ENCODE measurements at regions not wholly inside any gene's neighbourhood (a gene's known extent, or its start where the extent isn't known, plus 50 kb on each side); places are given as distances from the start of the nearest gene placed in this dataset.

- TF ChIP-seq CTCF (IDR thresholded peaks at IDR 0.05; ENCODE audit: low read depth, low read length, missing control alignments), result no peak
- in situ Hi-C loops (cut with HindIII; ENCODE audit: low pct_ligation_motif_present, low sequenced_read_pairs), result no loop called here
- Histone ChIP-seq H3K27ac (no peak overlapping the region), H3K4me3 (ENCODE audit: low read depth, low read length) (no peak overlapping the region), H3K27me3 (replicated peaks) (no peaks in the 10 kb centered on the region), H3K36me3 (replicated peaks) (no peaks in the 10 kb centered on the region)
- DNase-seq, result no peak
Measured at GRCh38 chr7:46859963-46860475, 721.9 kb downstream of the TNS3 start.

GRCh38 chr7:46855851-46856250 is 726.1 kb downstream of the TNS3 start:
- no peak overlapping the region for H3K4me3 ChIP-seq (ENCODE audit: low read depth, low read length)
- in situ Hi-C loops (cut with HindIII; ENCODE audit: low pct_ligation_motif_present, low sequenced_read_pairs), result no loop called here
- no peaks in the 10 kb centered on the region for H3K36me3 ChIP-seq (replicated peaks)
- TF ChIP-seq CTCF (IDR thresholded peaks at IDR 0.05; ENCODE audit: low read depth, low read length, missing control alignments), result no peak
- no peak for DNase-seq
- no peak overlapping the region for H3K27ac ChIP-seq
- no peaks in the 10 kb centered on the region for H3K27me3 ChIP-seq (replicated peaks)

- H3K27ac ChIP-seq, result no peak overlapping the region
- in situ Hi-C loops (cut with HindIII; ENCODE audit: low pct_ligation_motif_present, low sequenced_read_pairs), result no loop called here
- no peak for TF ChIP-seq CTCF (IDR thresholded peaks at IDR 0.05; ENCODE audit: low read depth, low read length, missing control alignments)
Measured at GRCh38 chr7:46854958-46855473, 726.9 kb downstream of the TNS3 start.

GRCh38 chr7:46853451-46853850 is 728.5 kb downstream of the TNS3 start:
- Histone ChIP-seq H3K36me3 (replicated peaks) (no peaks in the 10 kb centered on the region), H3K27me3 (replicated peaks) (no peaks in the 10 kb centered on the region), H3K4me3 (ENCODE audit: low read depth, low read length) (no peak overlapping the region), H3K27ac (no peak overlapping the region)
- no peak for TF ChIP-seq CTCF (IDR thresholded peaks at IDR 0.05; ENCODE audit: low read depth, low read length, missing control alignments)
- in situ Hi-C loops (cut with HindIII; ENCODE audit: low pct_ligation_motif_present, low sequenced_read_pairs), result no loop called here
- DNase-seq, result no peak

More at GRCh38 chr7:46854958-46855473, 726.9 kb downstream of the TNS3 start:
- no peak overlapping the region for H3K4me3 ChIP-seq (ENCODE audit: low read depth, low read length)
- no peaks in the 10 kb centered on the region for H3K36me3 ChIP-seq (replicated peaks)
- DNase-seq, result peak; percentile 56
- H3K27me3 ChIP-seq (replicated peaks), result no peaks in the 10 kb centered on the region

GRCh38 chr7:46852795-46853194 is 729.1 kb downstream of the TNS3 start:
- Histone ChIP-seq H3K27me3 (replicated peaks) (no peaks in the 10 kb centered on the region), H3K36me3 (replicated peaks) (no peaks in the 10 kb centered on the region), H3K27ac (no peak overlapping the region), H3K4me3 (ENCODE audit: low read depth, low read length) (no peak overlapping the region)
- TF ChIP-seq CTCF (IDR thresholded peaks at IDR 0.05; ENCODE audit: low read depth, low read length, missing control alignments), result no peak
- DNase-seq, result no peak
- in situ Hi-C loops (cut with HindIII; ENCODE audit: low pct_ligation_motif_present, low sequenced_read_pairs), result no loop called here

All from brain microvascular endothelial cell (primary cell).